GM04504 (cell line): ENCODE measurements at regions not wholly inside any gene's neighbourhood (a gene's known extent, or its start where the extent isn't known, plus 50 kb on each side); places are given as distances from the start of the nearest gene placed in this dataset.

Source experiments
- DNase-seq: peaks from one replicate; pipeline ENCODE4 v3.0.0-alpha.2; 2012; ENCODE audit warnings: low read depth

DNA sequence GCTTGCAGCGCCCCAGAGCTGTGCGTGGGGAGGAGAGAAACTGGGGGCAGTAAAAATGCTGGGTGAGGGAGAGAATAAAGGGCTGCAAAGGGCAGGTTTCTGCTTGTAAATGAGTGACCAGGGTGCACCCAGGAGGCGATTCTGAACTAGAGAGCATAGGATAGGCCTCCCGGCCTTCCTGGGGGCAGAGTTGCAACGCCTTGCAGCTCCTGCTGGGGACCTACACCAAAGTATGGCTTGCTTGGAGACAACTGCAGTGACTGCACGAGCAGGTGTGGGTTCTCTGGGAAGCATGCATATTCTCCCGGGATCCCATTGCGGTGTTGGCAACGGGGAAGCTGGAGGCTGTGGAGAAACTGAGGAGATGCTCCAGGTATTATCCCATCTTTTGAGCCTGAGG, 111.6 kb upstream of the SPACA1 start:
- no peak for DNase-seq

GRCh38 chr6:87935196-87935595, 112.4 kb upstream of the SPACA1 start:
- no peak for DNase-seq

DNA sequence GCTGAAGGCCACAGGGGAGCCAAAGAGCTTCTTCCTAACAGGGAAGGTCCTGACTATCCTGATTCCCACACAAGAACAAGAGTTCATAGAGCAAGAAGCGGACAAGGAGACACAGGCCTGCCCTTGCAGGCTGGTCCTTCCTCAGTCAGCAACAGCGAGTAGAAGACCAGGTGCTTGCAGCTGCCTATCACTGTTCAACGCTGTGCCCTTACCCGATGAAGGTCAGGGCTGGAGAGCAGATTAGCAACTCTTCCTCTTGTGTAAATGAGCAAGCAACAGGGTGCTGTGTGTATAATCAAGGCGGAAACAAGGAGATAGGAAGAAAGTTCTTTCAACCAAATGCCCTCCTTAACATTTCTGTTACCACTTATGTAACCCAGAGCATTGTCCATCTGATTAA, 115.3 kb upstream of the SPACA1 start:
- DNase-seq: no peak

GRCh38 chr6:87929843-87930288, 117.8 kb upstream of the SPACA1 start:
- DNase-seq: peak; percentile 73

DNA sequence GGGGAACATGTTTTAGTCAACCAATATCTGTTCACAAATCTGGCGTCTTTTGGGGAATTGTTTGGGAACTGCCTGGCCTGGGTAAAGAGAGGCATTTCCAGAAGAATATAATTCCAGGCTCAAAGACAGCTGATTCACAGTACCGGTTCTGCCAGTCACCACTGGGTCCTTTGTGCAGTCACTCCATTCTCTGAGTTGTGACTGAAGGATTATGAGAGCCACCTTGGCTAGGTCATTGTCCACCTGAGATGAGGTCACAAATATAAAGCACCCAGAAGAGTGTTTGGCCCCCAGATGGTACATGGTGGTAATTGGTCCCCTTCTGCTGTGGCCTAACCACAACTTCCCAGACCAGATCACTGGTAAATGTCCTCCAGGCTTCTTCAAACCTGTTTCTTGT, 121.0 kb upstream of the SPACA1 start:
- no peak for DNase-seq

GRCh38 chr6:87926072-87926471, 121.6 kb upstream of the SPACA1 start:
- DNase-seq: no peak

- DNase-seq: no peak
Measured at GRCh38 chr6:87925373-87926060, 122.1 kb upstream of the SPACA1 start.

- no peak for DNase-seq
Measured at GRCh38 chr6:87923389-87924050, 124.1 kb upstream of the SPACA1 start.

GRCh38 chr6:87922947-87923330, 124.7 kb upstream of the SPACA1 start:
- DNase-seq: no peak

DNA sequence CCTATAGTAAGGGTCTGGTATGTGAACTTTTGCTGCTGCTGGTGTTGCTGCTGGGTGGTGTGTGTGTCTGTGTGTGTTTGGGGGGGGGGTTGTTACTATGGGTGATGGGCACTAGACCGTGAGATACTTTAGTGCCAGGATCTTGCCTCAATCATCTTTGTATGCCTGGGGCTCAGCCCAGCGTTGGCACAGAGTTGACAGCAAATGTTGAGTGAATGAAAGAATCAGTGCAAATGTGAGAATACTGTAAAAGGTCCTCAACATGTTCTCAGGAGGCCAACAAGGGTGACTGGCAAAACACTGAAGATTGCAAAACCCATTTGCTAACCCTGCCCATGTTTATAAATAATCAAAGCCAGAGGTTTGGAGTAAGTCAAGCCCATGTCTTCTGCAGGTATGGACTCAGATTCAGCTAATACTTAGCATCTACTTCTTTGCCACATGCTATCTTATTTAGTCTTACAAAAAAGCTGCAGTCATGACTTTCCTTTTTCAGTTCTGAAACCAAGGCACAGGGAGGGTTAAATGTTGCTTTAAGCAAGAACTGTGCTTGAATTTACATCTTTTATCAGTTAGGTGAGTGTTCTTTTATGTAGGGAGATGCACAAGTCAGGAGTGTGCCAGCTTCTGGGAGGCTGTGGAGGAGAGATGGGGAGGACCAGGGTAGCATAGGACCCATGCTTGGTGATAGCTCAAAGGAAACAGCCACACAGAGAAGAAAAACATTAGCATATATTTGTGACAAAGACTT, 125.3 kb upstream of the SPACA1 start:
- no peak for DNase-seq

DNA sequence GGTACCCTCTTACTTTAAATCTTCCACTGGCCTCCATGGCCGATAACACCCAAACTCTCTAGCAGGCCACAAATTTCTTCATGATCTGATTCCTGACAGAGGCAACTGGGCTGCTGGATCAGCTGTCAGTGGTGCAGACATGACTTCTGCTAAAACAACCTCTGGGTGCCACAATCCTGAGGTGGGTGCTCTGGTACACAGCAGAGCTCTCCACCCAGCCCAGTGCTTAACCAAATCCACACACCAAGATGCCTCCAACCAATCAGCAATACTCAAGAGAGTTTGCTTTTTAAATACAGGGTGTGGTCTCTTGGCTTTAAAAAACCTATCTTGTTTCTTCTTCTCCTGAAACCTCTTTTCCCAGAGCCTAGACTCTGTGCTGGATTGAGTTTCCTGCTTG, 126.6 kb upstream of the SPACA1 start:
- no peak for DNase-seq

- no peak for DNase-seq
Measured at GRCh38 chr6:87920245-87920644, 127.4 kb upstream of the SPACA1 start.

DNA sequence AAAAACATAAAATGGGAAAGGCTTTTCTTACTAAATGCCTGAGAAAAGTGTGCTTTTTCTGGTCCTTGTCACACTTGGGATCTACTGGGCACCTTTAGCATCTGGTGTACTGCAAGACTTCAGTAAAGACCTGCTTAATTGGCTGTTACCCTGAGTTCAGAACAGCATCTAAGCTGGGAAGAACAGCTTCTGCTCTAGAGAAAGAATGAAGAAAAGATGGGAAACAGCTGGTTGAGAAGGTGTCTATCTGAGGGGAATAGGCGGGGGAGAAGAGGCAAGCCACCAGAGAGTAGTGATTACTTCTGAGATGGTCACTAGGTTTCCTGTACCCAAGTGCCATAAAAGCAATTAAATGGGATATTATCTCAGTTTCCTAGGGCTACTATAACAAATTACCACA, 128.2 kb upstream of the SPACA1 start:
- DNase-seq: no peak

DNA sequence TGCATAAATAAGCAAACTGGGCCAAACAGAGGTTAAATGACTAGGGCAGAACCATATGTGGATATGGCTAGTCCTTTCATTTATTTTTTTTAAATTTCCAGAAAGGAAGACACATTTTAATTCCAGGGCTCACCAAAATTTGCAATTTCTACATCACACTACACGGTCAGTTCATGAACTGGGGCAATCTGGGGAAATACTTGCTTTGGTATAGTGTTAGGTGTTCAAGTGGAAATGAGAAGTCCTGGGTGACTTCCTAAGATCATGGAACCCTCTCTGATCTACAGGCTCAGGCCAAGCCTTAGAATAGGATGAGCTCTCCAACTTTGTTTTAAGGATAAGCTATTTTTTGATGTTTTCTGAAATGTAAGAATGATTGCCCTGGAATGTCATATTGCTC, 128.6 kb upstream of the SPACA1 start:
- DNase-seq: no peak

DNA sequence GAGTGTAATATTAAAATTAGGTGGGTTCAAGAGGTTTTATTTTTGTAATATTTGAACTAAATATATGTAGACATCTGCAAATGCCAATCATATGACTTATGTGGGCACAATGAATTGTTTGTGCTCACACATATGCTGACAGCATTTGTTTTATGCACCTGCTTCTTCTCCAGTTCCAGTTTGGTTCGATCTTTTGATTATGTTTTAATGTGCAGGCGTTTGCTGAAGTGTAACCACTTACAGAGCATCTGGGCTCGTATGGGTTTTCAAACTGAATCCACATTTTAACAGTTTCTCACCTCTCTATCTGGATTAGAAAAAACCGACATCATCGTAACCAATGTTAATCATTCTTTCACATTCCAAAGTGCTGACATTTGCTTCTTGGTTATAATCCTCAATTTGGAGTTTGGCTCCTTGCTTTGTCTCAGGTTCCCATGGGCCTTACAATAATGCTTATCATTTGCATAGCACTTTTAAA, 129.1 kb upstream of the SPACA1 start:
- DNase-seq: no peak

GRCh38 chr6:87917886-87918285, 129.8 kb upstream of the SPACA1 start:
- no peak for DNase-seq

DNA sequence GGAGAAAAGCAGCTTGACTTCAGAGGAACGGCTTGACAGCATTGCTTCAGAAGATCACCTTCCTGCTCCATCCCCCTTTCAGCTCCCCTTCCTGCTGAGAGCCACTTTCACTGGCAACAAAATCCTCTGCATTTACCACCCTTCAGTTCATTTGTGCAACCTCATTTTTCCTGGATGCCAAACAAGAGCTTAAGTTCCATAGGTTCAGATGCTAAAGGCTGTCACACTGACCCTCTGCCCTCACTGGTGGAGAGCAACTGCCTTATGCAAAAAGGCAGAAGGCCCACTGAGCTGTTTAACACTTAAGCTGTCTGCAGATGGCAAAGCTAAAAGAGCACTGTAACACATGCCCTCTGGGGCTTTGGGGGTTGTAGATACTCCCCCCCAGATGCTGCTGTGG, 131.2 kb upstream of the SPACA1 start:
- no peak for DNase-seq

GRCh38 chr6:87914637-87915395, 132.8 kb upstream of the SPACA1 start:
- DNase-seq: no peak

- no peak for DNase-seq
Measured at GRCh38 chr6:87913974-87914373, 133.7 kb upstream of the SPACA1 start.

DNA sequence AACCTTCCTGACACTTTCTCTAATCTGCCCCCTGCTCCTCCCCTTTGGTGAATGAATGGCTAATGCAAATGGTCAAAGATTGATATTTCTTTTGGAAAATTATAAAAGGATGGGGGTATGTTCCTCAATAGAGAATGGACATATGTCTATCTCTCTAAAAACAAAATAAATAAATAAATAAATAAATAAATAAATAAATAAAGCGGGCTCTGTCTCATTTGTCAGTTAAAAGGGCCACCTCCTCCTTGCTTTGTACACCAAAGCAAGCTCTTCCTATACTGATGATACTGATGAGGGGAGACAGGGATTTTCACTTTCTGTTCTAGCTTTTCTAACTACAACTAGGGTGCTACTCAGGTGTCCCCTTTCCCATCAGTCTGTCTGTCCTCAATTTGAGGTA, 135.5 kb upstream of the SPACA1 start:
- no peak for DNase-seq

DNA sequence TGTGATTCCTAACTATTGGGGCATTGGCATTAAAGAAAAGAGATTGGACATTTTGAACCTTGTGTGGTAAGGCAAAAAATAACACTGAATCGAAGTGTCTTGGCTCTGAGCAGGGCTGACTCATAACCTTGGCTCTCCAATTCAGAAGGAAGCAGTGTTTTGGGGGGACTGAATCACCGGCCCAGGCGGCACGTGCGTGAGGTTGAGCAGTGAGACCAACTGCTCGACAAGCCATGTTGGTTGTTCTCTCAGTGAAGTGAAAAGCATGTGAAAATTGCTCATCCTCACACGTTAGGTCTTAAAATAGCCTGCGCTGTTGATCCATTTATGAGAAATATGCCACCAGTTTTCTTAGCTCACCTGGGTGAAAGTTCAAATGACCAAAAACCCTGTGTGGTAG, 137.8 kb upstream of the SPACA1 start:
- DNase-seq: peak; percentile 17
